ENCODE measurements at regions not wholly inside any gene's neighbourhood (a gene's known extent, or its start where the extent isn't known, plus 50 kb on each side); places are given as distances from the start of the nearest gene placed in this dataset.

- TF ChIP-seq CTCF (tag by site-specific recombination; IDR thresholded peaks at IDR 0.05) (no peak), BCL11A (tag by site-specific recombination; IDR thresholded peaks at IDR 0.05; ENCODE audit: low read depth) (no peak), WT1 (tag by site-specific recombination; IDR thresholded peaks at IDR 0.05) (no peak), ZBTB8A (tag by site-specific recombination; IDR thresholded peaks at IDR 0.05) (no peak), ATF2 (tag by site-specific recombination; IDR thresholded peaks at IDR 0.05; ENCODE audit: low read depth) (no peak), ZNF274 (IDR thresholded peaks at IDR 0.05; ENCODE audit: low read length) (no peak), ZNF274 (tag by site-specific recombination; IDR thresholded peaks at IDR 0.05; ENCODE audit: borderline replicate concordance) (no peak), ZFP3 (tag by site-specific recombination; IDR thresholded peaks at IDR 0.05; ENCODE audit: low read depth) (no peak), GLI4 (tag by site-specific recombination; IDR thresholded peaks at IDR 0.05) (no peak), KLF16 (tag by site-specific recombination; IDR thresholded peaks at IDR 0.05) (no peak), ZXDB (tag by site-specific recombination; IDR thresholded peaks at IDR 0.05) (no peak)
Observed at GRCh38 chr4:115780835-115781234, 667.4 kb upstream of the NDST4 start.
